Tibial nerve (tissue), 4 donors: ENCODE measurements at regions not wholly inside any gene's neighbourhood (a gene's known extent, or its start where the extent isn't known, plus 50 kb on each side); places are given as distances from the start of the nearest gene placed in this dataset.
"Not testable (repeated sequence)": the region's sequence is repeated elsewhere in the genome, so short reads cannot be mapped to it uniquely, and the experiment has no call there.

Source experiments
- EP300 ChIP-seq, 2 donors: sonication (generic); formaldehyde crosslinking; IDR thresholded peaks; one replicate each; pipeline ENCODE4 v1.6.1; 2017; ENCODE audit warnings: antibody characterized with exemption in 2 of 2, mild to moderate bottlenecking in 1 of 2
- POLR2A ChIP-seq, 2 donors: fragments of 450-650 bp; IDR thresholded peaks; one replicate each; pipeline ENCODE4 v1.6.1; 2017; ENCODE audit warnings: antibody characterized with exemption in 2 of 2, mild to moderate bottlenecking in 2 of 2, moderate library complexity in 2 of 2
- TF ChIP-seq, protein P1 (sequence below), 5 experiments: fragments of 200-600 bp in 3 of 5; fragments of 450-650 bp in 2 of 5; sonication (generic) in 3 of 5; IDR thresholded peaks; one replicate each; pipeline ENCODE4 v1.5.1; 2016 to 2019; ENCODE audit warnings: antibody characterized with exemption in 5 of 5, mild to moderate bottlenecking in 3 of 5, moderate library complexity in 2 of 5

- TF ChIP-seq, protein P1, sequence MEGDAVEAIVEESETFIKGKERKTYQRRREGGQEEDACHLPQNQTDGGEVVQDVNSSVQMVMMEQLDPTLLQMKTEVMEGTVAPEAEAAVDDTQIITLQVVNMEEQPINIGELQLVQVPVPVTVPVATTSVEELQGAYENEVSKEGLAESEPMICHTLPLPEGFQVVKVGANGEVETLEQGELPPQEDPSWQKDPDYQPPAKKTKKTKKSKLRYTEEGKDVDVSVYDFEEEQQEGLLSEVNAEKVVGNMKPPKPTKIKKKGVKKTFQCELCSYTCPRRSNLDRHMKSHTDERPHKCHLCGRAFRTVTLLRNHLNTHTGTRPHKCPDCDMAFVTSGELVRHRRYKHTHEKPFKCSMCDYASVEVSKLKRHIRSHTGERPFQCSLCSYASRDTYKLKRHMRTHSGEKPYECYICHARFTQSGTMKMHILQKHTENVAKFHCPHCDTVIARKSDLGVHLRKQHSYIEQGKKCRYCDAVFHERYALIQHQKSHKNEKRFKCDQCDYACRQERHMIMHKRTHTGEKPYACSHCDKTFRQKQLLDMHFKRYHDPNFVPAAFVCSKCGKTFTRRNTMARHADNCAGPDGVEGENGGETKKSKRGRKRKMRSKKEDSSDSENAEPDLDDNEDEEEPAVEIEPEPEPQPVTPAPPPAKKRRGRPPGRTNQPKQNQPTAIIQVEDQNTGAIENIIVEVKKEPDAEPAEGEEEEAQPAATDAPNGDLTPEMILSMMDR (IDR thresholded peaks at IDR 0.05) = not testable (repeated sequence)
- not testable (repeated sequence) for TF ChIP-seq EP300, POLR2A (IDR thresholded peaks at IDR 0.05)
Observed at GRCh38 chr6:27544135-27544534, 71.2 kb upstream of the ZNF184 start.
